GM19468 (cell line): ENCODE measurements at regions not wholly inside any gene's neighbourhood (a gene's known extent, or its start where the extent isn't known, plus 50 kb on each side); places are given as distances from the start of the nearest gene placed in this dataset.

Source experiments
- ATAC-seq: cut with Tn5 transposase; IDR thresholded peaks from one replicate; pipeline ENCODE4 v1.9.1; 2021; ENCODE audit warnings: mild to moderate bottlenecking, moderate library complexity, moderate number of reproducible peaks; ENCODE audit not compliant: unreplicated experiment; ENCODE audit errors: extremely low read depth

DNA sequence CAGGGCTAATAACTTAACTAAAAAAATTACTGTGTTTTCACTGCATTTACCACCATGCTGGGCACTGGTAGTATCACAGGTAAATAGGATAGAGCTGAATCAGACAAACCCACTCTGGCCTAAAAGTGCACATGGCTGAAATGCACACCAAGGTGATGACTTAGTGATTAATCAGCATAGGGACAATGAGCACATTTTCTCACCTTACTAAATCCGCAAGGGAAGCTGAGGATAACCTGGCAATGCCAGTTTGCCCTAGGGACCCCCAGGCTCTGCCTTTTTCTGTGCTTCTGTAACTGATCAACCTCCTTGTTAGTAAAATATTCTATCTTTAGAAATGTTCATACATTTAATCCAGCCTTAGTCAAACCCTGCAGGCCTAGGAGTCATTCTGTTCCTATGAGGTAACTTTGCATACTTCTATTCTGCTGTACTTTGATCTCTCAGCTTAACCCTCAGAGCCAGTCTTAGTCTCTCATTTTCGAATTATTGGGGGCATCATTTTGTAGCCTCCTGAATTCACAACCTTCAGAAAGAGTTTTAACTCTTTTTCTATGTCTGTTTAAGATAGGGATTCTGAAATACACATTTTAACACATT lies 562.9 kb upstream of the KCNMB2 start:
- no peak for ATAC-seq

DNA sequence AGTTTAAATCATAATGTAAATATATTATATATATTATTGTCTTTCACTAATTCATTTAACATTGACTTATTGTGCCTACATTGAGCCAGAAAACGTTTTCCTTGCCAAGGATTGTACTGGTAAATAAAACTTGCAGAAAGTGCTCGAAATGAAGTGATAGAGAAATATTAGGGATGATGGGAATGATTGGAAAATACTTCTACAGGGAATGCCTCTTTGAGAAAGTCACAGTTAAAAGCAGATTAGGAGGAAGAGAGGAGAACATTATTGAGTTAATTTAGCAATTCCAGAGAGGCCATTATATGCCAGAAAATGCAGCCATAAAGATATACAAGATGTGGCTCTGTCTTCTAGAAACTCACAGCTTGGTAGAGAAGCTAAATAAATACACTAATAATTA lies 560.0 kb upstream of the KCNMB2 start:
- no peak for ATAC-seq

GRCh38 chr3:177976866-177977265 lies 559.4 kb upstream of the KCNMB2 start:
- no peak for ATAC-seq

GRCh38 chr3:177977381-177978158 lies 558.7 kb upstream of the KCNMB2 start:
- no peak for ATAC-seq

DNA sequence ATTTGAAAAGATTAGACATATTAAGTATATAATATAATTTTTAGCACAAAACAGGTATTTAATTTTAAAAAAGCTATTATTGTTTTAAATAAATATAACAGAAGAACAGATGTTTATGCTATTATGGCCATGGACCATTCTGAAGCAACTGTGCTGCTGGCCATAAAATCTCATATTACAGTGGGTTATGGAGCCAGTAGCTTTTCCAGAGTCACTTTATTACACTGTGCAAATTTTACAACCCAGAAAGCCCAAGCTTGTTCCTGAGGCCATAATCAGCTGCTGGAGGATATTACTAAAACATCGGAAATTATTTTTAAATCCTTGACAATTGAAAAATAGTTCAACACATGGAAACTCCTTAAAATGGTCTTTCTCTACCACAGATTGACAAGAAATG lies 557.3 kb upstream of the KCNMB2 start:
- no peak for ATAC-seq

DNA sequence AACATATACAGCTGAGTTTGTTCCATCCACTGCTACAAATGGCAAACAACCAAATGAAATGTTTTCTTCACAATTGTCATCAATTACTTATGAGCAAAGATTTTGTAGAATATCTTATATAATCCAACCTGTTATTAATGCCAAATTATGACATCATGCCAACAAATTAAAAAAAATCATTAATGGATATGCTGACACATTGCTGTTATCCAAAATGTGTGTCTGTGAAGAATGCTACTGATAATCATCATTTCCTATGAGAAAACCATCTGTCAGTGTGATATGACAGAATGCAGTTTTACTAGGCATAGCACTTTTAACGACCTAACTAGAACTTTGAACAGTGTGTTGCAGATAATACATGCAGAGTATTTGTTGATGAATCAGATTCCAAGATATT lies 556.5 kb upstream of the KCNMB2 start:
- ATAC-seq = no peak

GRCh38 chr3:177981576-177981975 lies 554.7 kb upstream of the KCNMB2 start:
- ATAC-seq = no peak

DNA sequence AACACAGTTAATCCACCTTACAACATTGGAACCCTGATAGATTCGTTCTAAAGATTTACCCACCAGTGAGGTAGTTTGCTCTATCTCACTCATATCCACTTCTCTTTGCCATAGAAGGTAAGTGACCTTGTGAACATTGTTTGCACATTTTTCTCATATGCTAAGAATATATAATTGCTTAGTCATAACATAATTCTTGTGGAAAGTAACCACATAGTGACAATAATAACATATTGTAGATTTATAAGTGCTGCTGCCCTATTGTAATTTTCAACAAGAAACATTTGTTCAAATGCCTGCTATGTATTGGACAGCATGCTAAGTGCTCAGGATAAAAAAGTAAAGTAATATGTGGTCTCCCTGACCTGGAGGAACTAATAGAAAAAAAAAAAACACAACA lies 554.2 kb upstream of the KCNMB2 start:
- ATAC-seq = no peak

DNA sequence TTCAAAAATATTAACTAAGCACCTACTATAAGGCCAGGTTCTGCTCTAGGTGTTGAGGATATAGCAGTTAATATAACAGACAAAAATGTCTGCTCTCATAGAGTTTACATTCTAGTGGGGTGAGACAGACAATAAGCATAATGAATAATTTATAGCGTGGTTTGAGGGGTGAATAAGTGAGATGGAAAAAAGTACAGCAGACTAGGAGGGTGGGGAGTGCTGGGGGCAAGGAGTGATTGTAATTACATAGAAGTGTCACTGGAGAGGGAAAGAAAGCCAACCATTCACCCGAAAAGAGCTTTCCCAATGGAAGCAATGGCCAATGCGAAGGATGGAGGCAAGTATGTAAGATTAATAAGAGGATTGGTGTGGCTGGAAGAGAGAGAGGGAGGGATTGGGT lies 552.9 kb upstream of the KCNMB2 start:
- ATAC-seq = no peak

DNA sequence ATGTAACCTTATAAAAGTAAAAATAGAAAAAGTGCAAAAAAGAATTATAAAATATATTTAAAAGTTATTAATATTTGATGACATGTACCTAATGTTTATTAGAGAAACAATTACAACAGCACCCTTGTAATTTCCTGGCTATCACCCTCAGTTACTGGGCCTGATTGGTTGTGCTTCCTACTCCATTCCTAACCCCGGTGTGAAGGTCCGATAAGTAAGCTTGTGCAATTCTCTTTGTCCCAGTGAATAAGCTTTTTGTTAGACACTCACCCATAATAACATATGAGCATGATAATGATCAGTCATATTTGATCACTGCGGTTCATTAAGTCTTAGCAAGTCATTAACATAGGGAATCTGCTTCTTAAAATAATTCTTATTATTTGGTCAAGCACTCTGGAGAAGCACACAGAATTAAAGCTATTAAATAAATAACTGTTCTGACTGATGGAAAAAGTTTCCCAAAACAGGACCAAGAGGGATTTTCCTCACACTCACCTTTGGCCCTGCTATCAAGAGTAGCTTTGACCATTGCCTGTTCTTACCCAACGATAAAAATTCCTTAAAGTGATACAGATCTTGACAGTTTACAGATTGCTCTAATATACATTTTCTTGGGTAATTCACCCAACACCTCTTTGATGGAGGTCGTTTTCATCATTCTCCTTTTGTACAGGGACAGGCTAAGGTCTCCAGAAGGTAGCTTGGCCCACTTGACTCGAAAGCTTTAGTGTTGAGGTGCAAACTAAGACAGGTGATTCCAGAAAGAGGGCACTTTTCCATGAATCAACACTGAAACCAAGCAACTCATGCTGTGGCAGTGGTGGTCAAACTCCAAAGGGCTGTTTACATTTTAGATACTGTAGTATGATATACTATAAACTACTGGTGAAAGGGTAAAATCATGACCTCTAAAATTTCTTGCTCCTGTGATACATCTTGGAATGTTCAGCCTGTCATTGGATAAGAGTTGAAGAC lies 543.0 kb upstream of the KCNMB2 start:
- ATAC-seq = no peak

GRCh38 chr3:177994976-177995375 lies 541.3 kb upstream of the KCNMB2 start:
- ATAC-seq = no peak

GRCh38 chr3:177995381-177996085 lies 540.7 kb upstream of the KCNMB2 start:
- ATAC-seq = no peak

DNA sequence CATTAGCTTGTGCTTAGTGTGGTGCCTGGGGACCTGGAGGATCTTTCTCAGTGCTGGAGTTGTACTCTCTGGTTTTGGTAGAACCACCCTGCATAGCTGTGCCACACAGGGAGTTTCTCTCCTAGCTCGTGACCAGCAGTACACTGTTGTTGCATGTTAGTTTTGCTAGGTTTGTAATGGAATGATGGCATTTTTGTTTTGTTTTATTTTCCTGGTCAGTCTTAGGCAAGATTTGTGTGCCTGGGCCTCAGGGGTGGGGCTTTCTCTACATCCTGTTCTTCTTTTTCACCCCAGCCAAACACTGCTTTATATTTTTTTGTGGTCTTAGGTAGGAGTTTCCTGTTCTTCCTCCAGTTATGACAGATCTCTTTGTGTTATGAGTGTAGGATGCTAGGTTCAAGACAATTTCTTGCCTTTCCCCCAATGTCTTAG lies 534.5 kb upstream of the KCNMB2 start:
- ATAC-seq = peak; percentile 85

DNA sequence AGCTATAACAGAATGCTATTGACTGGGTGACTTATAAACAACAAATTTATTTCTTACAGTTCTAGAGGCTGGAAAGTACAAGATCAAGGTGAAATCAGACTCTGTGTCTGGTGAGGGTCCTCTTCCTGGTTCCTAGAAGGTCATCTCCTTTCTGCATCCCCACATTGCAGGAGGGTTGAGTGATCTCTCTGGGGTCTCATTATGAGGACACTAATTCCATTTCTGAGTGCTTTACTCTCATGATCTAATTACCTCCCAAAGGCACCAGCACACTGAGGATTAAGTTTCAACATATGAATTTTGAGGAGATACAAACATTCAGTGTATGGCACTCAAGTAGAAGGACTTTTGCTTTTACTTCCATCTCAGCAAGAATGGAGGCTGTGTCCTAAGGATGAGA lies 534.1 kb upstream of the KCNMB2 start:
- no peak for ATAC-seq

DNA sequence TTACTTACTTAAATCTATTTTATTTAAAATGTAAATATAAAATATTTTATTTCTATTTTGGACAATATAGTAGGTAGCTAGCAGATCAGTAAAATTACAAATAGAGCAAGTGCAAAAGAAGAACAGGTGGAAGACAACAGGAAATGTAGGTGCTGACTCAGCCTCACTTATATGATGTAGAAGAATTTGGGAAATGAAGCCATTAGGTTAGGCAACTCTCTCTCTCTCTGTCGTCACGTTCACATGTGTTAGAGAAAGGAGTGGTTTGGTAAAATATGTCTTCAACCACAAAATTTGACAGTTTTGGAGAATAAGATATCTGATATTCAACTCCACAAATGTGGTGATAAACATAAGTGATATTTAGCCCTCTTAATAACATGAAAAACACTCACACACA lies 532.5 kb upstream of the KCNMB2 start:
- ATAC-seq = no peak

GRCh38 chr3:178005961-178006360 lies 530.3 kb upstream of the KCNMB2 start:
- ATAC-seq = no peak

GRCh38 chr3:178010306-178010705 lies 525.9 kb upstream of the KCNMB2 start:
- ATAC-seq = no peak

DNA sequence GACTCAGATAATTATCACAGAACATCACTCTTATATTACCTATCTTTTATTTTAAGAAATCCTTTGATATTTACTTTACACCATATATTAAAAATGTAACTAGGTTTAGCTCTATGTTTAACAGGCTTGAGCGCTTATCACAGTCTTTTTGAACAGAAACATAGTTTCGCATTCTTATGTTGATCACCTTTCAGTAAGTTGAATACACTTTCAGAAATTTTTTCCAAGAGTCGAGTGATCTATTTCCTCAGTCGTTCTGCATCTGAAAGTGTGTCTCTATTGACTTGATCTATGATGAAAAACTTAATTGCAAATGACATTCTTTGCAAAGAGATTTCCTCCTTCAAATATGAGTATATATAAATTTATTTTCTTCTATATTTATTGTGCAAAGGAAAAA lies 516.6 kb upstream of the KCNMB2 start:
- no peak for ATAC-seq

- no peak for ATAC-seq
Observed at GRCh38 chr3:178022599-178022998, 513.6 kb upstream of the KCNMB2 start.

GRCh38 chr3:178028933-178029332 lies 507.3 kb upstream of the KCNMB2 start:
- ATAC-seq = no peak
